Small intestine (tissue), 7 donors: ENCODE measurements at regions not wholly inside any gene's neighbourhood (a gene's known extent, or its start where the extent isn't known, plus 50 kb on each side); places are given as distances from the start of the nearest gene placed in this dataset.

Experiments
- DNase-seq, 2 donors: peaks; one replicate each; pipeline versions ENCODE4 v3.0.0 to v3.0.0-alpha.2; 2013
- FAIRE-seq: peaks from 2 replicates; lab custom pipeline; 2012; peaks lifted over from hg19 to GRCh38; lab: Jason Lieb, UNC
- H3K27ac ChIP-seq, 3 donors: one replicate each; pipeline ENCODE4 v1.5.1; 2013; ENCODE audit warnings: low read length in 2 of 3, mild to moderate bottlenecking in 2 of 3, control low read depth in 1 of 3, inconsistent platforms in 1 of 3, low read depth in 1 of 3, moderate library complexity in 1 of 3
- H3K27me3 ChIP-seq, 3 donors: one replicate each; pipeline ENCODE4 v1.6.1; 2013; ENCODE audit warnings: low read length in 3 of 3, inconsistent platforms in 1 of 3; ENCODE audit not compliant: control insufficient read depth in 3 of 3, insufficient read depth in 3 of 3
- H3K36me3 ChIP-seq, 3 donors: one replicate each; pipeline ENCODE4 v1.6.1; 2013; ENCODE audit warnings: low read length in 3 of 3, inconsistent platforms in 1 of 3, low read depth in 1 of 3, mild to moderate bottlenecking in 1 of 3, moderate library complexity in 1 of 3; ENCODE audit not compliant: control insufficient read depth in 3 of 3, insufficient read depth in 2 of 3
- H3K4me1 ChIP-seq, 3 donors: one replicate each; pipeline ENCODE4 v1.6.1; 2013; ENCODE audit warnings: low read length in 2 of 3, inconsistent platforms in 1 of 3, low read depth in 1 of 3, mild to moderate bottlenecking in 1 of 3, moderate library complexity in 1 of 3; ENCODE audit not compliant: control insufficient read depth in 3 of 3, insufficient read depth in 2 of 3
- H3K4me3 ChIP-seq, 3 donors: one replicate each; pipeline ENCODE4 v1.5.1; 2013; ENCODE audit warnings: low read length in 3 of 3, control low read depth in 1 of 3, inconsistent platforms in 1 of 3, low read depth in 1 of 3, mild to moderate bottlenecking in 1 of 3, moderate library complexity in 1 of 3
- H3K9me3 ChIP-seq, 2 donors: one replicate each; pipeline ENCODE4 v1.6.1; 2013; ENCODE audit warnings: low read depth in 1 of 2, low read length in 1 of 2; ENCODE audit not compliant: control insufficient read depth in 2 of 2, insufficient read depth in 1 of 2
- WGBS, 3 donors: extraction: QIAGEN DNeasy Blood & Tissue Kit; methylation state at CpG; one replicate each; pipeline ENCODE4 v1.1.7; 2013; 5-methylcytosine and 5-hydroxymethylcytosine counted together
- donor health status: healthy with polysubstance abuse.
- donor health status: control.
- donor health status: control.
- donor health status: Bipolar disorder and iron deficiency.
- donor health status: healthy.

DNA sequence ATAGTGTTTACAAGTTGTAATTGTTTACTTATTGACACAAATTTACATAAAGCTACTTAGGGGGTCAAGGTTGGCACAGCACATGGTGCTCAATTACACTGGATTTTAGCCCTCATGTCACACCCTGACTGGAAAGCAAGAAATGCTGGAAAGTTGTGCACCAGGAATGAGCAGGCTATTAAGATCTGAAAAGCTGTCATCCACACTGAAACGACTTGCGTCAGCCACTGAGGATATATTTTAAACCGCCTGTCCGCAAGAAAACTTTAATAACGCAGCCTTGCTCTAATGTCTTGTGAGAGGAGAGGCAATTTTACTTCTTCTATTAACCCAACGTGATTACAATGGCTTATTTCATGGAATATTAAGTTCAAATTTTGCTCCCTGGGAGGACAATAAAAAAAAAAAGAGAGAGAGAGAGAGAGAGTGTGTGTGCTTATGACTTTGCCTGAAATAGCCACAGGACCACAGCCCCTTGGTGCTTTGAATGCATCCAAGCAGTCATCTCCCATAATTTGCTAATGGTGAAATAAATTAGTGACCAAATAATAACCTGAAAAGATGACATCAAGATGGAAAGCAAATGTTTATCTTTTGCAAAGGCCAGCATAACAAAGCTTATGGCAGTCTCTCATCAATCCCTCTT lies 425.4 kb upstream of the PSMD7 start:
- Histone ChIP-seq H3K27me3 (peaks cover 0 to 2% (median 0%) of the 10 kb centered on the region in 3 donors), H3K4me1 (no peaks in the 10 kb centered on the region), H3K9me3 (no peaks in the 10 kb centered on the region), H3K4me3 (no peak overlapping the region), H3K36me3 (no peaks in the 10 kb centered on the region), H3K27ac (no peak overlapping the region)
- FAIRE-seq (no peak), DNase-seq (no peak)
- WGBS, 3 donors: 82 to 84% (median 83%) methylated on average over 6 of the region's 6 CpGs

DNA sequence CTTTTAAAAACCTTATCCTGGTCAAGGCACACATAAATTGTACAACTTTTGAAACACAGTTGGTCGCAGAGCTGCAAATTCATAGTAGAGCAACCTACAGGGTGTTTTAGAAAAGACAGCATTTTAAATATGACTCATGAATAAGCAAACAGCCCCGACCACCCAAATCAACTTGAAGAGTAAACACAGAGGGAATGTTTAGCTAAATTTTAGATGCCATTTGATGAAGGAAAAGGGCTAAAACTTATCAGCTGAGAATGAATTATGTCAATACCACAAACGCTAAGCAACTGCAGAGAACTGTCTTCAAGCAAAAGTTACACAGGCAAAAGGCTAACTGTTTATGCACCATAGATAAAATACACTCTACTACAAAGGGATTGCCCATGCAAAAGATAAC lies 427.5 kb upstream of the PSMD7 start:
- no peaks in the 10 kb centered on the region for H3K27me3 ChIP-seq
- no peak overlapping the region for H3K27ac ChIP-seq
- no peaks in the 10 kb centered on the region for H3K4me1 ChIP-seq
- no peak for DNase-seq
- no peak for FAIRE-seq
- H3K9me3 ChIP-seq: no peaks in the 10 kb centered on the region
- WGBS, 3 donors: 41 to 50% (median 48%) methylated on average over 3 of the region's 3 CpGs
- no peaks in the 10 kb centered on the region for H3K36me3 ChIP-seq
- H3K4me3 ChIP-seq: no peak overlapping the region

DNA sequence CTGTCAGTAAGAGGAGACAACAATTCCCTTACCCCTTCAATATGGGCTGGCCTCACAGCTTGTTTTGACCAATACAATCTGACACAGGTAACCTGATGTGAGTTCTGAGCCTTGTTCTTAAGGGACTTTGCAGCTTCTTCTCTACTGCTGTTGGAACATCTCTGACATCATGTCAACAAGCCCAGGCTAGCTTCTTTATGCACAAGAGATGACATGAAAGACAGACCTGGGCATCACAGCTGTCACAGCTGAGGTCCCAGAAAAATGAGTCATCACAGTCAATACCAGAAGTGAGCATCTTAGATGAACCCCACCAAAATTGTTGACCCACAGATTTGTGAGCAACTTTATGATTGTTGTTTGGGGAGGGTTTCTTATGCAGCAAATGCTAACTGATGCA lies 431.7 kb upstream of the PSMD7 start:
- Histone ChIP-seq H3K27me3 (no peaks in the 10 kb centered on the region), H3K4me3 (no peak overlapping the region), H3K9me3 (no peaks in the 10 kb centered on the region), H3K27ac (no peak overlapping the region), H3K4me1 (no peaks in the 10 kb centered on the region), H3K36me3 (no peaks in the 10 kb centered on the region)
- no peak for DNase-seq
- no peak for FAIRE-seq

DNA sequence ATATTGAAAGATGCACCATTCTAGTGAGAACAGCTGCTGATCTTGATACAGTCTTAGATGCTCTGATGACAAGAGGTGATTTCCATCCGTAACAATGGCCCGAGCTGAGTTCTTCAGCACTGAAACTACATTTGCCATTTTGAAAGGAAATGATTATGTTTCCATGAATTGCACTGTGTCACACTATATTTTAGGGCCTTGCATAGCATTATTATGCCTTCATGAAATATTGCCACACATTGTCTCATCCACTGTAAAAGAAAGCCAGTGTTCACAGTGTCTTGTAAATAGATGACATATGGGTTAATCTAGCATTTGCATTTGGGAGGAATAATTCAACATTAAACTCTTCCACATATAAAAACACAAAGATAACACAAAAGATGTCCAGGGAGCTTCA lies 438.3 kb upstream of the PSMD7 start:
- no peak overlapping the region for H3K27ac ChIP-seq
- no peaks in the 10 kb centered on the region for H3K27me3 ChIP-seq
- H3K4me1 ChIP-seq: no peaks in the 10 kb centered on the region
- 85 to 97% (median 90%) methylated on average over 2 of the region's 2 CpGs for WGBS, 3 donors
- peaks cover 0 to 4% of the 10 kb centered on the region in 2 donors for H3K9me3 ChIP-seq
- FAIRE-seq (no peak), DNase-seq (no peak)
- no peak overlapping the region for H3K4me3 ChIP-seq
- no peaks in the 10 kb centered on the region for H3K36me3 ChIP-seq

DNA sequence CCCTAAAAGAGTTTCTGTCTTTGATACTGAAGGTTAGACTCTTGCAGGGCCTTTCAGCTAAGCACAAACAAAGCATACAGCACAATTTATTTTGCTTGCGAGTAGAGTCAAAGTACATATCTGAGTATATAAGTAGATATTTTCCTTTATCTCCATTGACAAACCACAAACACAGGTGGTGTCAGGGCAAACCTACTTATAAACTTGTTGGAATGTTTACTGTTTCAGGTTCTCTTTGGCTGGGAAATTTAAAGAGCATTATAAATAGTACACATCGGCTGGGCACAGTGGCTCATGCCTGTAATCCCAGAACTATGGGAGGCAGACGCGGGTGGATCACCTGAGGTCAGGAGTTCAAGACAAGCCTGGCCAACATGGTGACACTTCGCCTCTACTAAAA lies 442.6 kb upstream of the PSMD7 start:
- Histone ChIP-seq H3K36me3 (no peaks in the 10 kb centered on the region), H3K27ac (no peak overlapping the region), H3K4me1 (peaks cover 0 to 12% (median 0%) of the 10 kb centered on the region in 3 donors), H3K9me3 (peaks cover 0 to 4% of the 10 kb centered on the region in 2 donors), H3K4me3 (no peak overlapping the region), H3K27me3 (peaks cover 0 to 2% (median 0%) of the 10 kb centered on the region in 3 donors)
- FAIRE-seq (no peak), DNase-seq (no peak)
- 88 to 90% (median 89%) methylated on average over 5 of the region's 5 CpGs for WGBS, 3 donors

DNA sequence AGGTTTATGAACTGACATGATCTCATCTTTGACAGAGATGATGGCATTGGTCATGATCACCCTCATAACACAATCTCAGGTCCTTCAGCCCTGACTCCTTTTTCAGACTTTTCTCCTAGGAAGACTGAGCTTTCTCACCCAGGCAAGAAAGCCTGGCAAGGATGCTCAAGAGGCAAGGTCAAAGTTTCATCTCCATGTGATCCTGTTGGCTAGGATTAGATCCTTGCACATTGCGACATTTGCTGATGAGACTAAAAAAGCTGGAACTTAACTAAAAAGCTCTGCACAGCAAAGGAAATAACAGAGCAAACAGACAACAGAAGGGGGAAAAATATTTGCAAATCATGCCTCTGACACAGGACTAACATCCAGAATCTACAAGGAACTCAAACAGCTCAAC lies 444.1 kb upstream of the PSMD7 start:
- peaks cover 0 to 4% of the 10 kb centered on the region in 2 donors for H3K9me3 ChIP-seq
- WGBS, 3 donors: 83 to 91% (median 83%) methylated on average over 1 of the region's 1 CpG

DNA sequence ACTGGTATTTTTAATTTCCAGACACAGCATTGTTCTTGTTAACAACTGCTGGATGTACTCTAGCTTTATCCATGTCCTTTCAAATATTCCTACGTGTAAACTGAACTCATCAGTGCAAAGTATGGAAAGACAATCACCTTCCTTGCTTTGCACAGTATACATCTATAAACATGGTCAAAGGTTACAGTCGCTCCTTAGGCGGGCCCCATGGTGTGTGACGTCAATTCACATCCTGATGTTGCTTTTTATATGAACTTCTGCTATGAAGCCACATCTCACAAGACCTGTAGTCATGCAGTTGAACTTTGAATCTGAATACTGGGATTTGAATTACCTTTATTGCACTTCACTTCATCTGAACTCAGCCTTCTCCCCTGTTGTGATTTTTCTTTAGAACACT lies 447.6 kb upstream of the PSMD7 start:
- peak overlapping the region in 1 of 3 donors; percentile 83 for H3K27ac ChIP-seq
- WGBS, 3 donors: 30 to 48% (median 35%) methylated on average over 4 of the region's 4 CpGs
- peaks cover 0 to 2% (median 0%) of the 10 kb centered on the region in 3 donors for H3K27me3 ChIP-seq
- peak; percentile 86 to 97 for DNase-seq
- FAIRE-seq: no peak
- no peaks in the 10 kb centered on the region for H3K9me3 ChIP-seq
- no peak overlapping the region for H3K4me3 ChIP-seq
- no peaks in the 10 kb centered on the region for H3K36me3 ChIP-seq
- peaks cover 0 to 21% (median 0%) of the 10 kb centered on the region in 3 donors for H3K4me1 ChIP-seq

More for the DNA sequence above, 444.1 kb upstream of the PSMD7 start:
- Histone ChIP-seq H3K36me3 (no peaks in the 10 kb centered on the region), H3K27me3 (peaks cover 0 to 2% (median 0%) of the 10 kb centered on the region in 3 donors), H3K27ac (no peak overlapping the region), H3K4me1 (peaks cover 0 to 21% (median 0%) of the 10 kb centered on the region in 3 donors), H3K4me3 (no peak overlapping the region)
- peak in 1 of 2 donors; percentile 55 for DNase-seq
- FAIRE-seq: no peak

DNA sequence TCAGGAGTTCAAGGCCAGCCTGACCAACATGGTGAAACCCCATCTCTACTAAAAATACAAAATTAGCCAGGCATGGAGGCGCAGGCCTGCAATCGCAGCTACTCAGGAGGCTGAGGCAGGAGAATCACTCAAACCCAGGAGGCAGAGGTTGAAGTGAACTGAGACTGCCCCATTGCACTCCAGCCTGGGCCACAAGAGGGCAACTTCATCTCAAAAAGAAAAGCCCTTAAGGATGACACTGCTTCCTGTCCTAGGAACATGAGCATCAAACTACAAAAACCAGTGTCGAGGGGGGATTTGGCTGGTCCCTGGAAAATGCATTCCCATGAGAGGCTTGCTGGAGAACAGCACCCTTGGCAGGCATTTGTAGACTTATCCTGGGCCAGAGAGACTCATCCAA lies 449.5 kb upstream of the PSMD7 start:
- 88 to 95% (median 91%) methylated on average over 3 of the region's 3 CpGs for WGBS, 3 donors
- Histone ChIP-seq H3K9me3 (no peaks in the 10 kb centered on the region), H3K27me3 (peaks cover 0 to 2% (median 0%) of the 10 kb centered on the region in 3 donors), H3K27ac (no peak overlapping the region), H3K4me1 (peaks cover 0 to 21% (median 0%) of the 10 kb centered on the region in 3 donors), H3K36me3 (no peaks in the 10 kb centered on the region), H3K4me3 (no peak overlapping the region)
- DNase-seq: no peak
- no peak for FAIRE-seq

DNA sequence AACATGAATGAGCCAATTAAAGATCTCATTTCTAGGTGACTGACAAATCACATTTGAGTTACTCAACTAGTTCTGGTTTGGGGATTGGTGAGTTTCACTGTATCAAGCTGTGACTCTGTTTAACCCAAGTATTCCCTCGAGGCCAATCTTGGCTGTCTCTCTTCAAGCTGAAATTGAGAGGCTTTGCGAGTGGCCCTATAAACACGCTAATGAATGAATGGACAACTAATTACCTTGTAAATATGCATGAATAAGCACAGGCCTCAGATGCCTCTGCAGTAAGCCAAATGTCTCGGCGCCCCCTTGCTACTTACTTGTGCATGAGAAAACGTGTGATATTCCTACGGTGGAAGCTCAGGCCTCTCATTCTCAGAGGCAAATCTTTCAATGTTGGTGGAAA lies 450.3 kb upstream of the PSMD7 start:
- H3K27ac ChIP-seq: no peak overlapping the region
- no peaks in the 10 kb centered on the region for H3K36me3 ChIP-seq
- no peak overlapping the region for H3K4me3 ChIP-seq
- WGBS, 3 donors: 59 to 86% (median 80%) methylated on average over 7 of the region's 7 CpGs
- DNase-seq (no peak), FAIRE-seq (no peak)
- no peaks in the 10 kb centered on the region for H3K9me3 ChIP-seq
- H3K27me3 ChIP-seq: peaks cover 0 to 2% (median 0%) of the 10 kb centered on the region in 3 donors
- peaks cover 0 to 21% (median 0%) of the 10 kb centered on the region in 3 donors for H3K4me1 ChIP-seq
